NB4 (cell line): ENCODE measurements at regions not wholly inside any gene's neighbourhood (a gene's known extent, or its start where the extent isn't known, plus 50 kb on each side); places are given as distances from the start of the nearest gene placed in this dataset.

Source experiments
- CTCF ChIP-seq: IDR thresholded peaks from one replicate; pipeline ENCODE4 v1.5.1; 2012; ENCODE audit warnings: low read depth, low read length
- MAX ChIP-seq: IDR thresholded peaks from 2 replicates; pipeline ENCODE4 v1.6.1; 2011; ENCODE audit warnings: low read depth, low read length
- MYC ChIP-seq: IDR thresholded peaks from 2 replicates; pipeline ENCODE4 v1.6.1; 2011; ENCODE audit warnings: low read depth, low read length
- POLR2A ChIP-seq: IDR thresholded peaks from 2 replicates; pipeline ENCODE4 v1.6.1; 2011; ENCODE audit warnings: mild to moderate bottlenecking; ENCODE audit not compliant: insufficient read length; ENCODE audit errors: extremely low read depth

- TF ChIP-seq CTCF (no peak), POLR2A (no peak), MAX (no peak), MYC (no peak)
These were observed 578.7 kb upstream of the USP24 start for GRCh38 chr1:55793856-55794255.
